Inflammatory macrophage (primary cell): ENCODE measurements at regions not wholly inside any gene's neighbourhood (a gene's known extent, or its start where the extent isn't known, plus 50 kb on each side); places are given as distances from the start of the nearest gene placed in this dataset.

Experiments
- DNase-seq, 2 donors: peaks; one replicate each; pipeline ENCODE4 v3.0.0-alpha.2; 2020 to 2022

GRCh38 chr15:66848686-66849392 is 146.8 kb downstream of the SMAD6 start:
- DNase-seq: no peak

- DNase-seq: no peak
Observed at GRCh38 chr15:66849393-66849745, 147.3 kb downstream of the SMAD6 start.

- no peak for DNase-seq
Observed at GRCh38 chr15:66849746-66850077, 147.7 kb downstream of the SMAD6 start.

GRCh38 chr15:66850078-66850991 is 148.3 kb downstream of the SMAD6 start:
- DNase-seq: peak in 1 of 2 donors; percentile 22

- DNase-seq: no peak
Observed at GRCh38 chr15:66850996-66851310, 148.9 kb downstream of the SMAD6 start.

- DNase-seq: peak; percentile 76 to 84
Observed at GRCh38 chr15:66851311-66852063, 149.5 kb downstream of the SMAD6 start.

- DNase-seq: no peak
Observed at GRCh38 chr15:66852064-66852905, 150.2 kb downstream of the SMAD6 start.

- no peak for DNase-seq
Observed at GRCh38 chr15:66854012-66854965, 152.3 kb downstream of the SMAD6 start.

- no peak for DNase-seq
Observed at GRCh38 chr15:66855041-66855440, 153.0 kb downstream of the SMAD6 start.

GRCh38 chr15:66857694-66858093 is 155.7 kb downstream of the SMAD6 start:
- DNase-seq: no peak

- DNase-seq: no peak
Observed at GRCh38 chr15:66858423-66859207, 156.6 kb downstream of the SMAD6 start.

- no peak for DNase-seq
Observed at GRCh38 chr15:66859688-66860253, 157.7 kb downstream of the SMAD6 start.

GRCh38 chr15:66860844-66861243 is 158.8 kb downstream of the SMAD6 start:
- no peak for DNase-seq

GRCh38 chr15:66862111-66862939 is 160.3 kb downstream of the SMAD6 start:
- no peak for DNase-seq

- peak; percentile 76 to 86 for DNase-seq
Observed at GRCh38 chr15:66862940-66863335, 160.9 kb downstream of the SMAD6 start.

- DNase-seq: no peak
Observed at GRCh38 chr15:66863390-66864085, 161.5 kb downstream of the SMAD6 start.

- DNase-seq: no peak
Observed at GRCh38 chr15:66864086-66864830, 162.2 kb downstream of the SMAD6 start.

GRCh38 chr15:66864871-66865281 is 162.8 kb downstream of the SMAD6 start:
- no peak for DNase-seq
